ENCODE measurements at regions not wholly inside any gene's neighbourhood (a gene's known extent, or its start where the extent isn't known, plus 50 kb on each side); places are given as distances from the start of the nearest gene placed in this dataset.

- TF ChIP-seq, protein P1, sequence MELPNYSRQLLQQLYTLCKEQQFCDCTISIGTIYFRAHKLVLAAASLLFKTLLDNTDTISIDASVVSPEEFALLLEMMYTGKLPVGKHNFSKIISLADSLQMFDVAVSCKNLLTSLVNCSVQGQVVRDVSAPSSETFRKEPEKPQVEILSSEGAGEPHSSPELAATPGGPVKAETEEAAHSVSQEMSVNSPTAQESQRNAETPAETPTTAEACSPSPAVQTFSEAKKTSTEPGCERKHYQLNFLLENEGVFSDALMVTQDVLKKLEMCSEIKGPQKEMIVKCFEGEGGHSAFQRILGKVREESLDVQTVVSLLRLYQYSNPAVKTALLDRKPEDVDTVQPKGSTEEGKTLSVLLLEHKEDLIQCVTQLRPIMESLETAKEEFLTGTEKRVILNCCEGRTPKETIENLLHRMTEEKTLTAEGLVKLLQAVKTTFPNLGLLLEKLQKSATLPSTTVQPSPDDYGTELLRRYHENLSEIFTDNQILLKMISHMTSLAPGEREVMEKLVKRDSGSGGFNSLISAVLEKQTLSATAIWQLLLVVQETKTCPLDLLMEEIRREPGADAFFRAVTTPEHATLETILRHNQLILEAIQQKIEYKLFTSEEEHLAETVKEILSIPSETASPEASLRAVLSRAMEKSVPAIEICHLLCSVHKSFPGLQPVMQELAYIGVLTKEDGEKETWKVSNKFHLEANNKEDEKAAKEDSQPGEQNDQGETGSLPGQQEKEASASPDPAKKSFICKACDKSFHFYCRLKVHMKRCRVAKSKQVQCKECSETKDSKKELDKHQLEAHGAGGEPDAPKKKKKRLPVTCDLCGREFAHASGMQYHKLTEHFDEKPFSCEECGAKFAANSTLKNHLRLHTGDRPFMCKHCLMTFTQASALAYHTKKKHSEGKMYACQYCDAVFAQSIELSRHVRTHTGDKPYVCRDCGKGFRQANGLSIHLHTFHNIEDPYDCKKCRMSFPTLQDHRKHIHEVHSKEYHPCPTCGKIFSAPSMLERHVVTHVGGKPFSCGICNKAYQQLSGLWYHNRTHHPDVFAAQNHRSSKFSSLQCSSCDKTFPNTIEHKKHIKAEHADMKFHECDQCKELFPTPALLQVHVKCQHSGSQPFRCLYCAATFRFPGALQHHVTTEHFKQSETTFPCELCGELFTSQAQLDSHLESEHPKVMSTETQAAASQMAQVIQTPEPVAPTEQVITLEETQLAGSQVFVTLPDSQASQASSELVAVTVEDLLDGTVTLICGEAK (IDR thresholded peaks at IDR 0.05; ENCODE audit: borderline replicate concordance): no peak
- TF ChIP-seq SMAD5 (IDR thresholded peaks at IDR 0.05; ENCODE audit: low read depth): no peak
Measured at GRCh38 chr4:45566896-45567603, 556.8 kb downstream of the GABRG1 start (continued).

- H3K9ac ChIP-seq (ENCODE audit: control insufficient read depth, insufficient read depth, low read length): no peak overlapping the region
- POLR2A ChIA-PET: no interaction called here
- H3K79me2 ChIP-seq (ENCODE audit: control insufficient read depth, insufficient read depth, low read length): no peaks in the 10 kb centered on the region
- H3K27ac ChIP-seq (ENCODE audit: control insufficient read depth, insufficient read depth): no peak overlapping the region
- RAD21 ChIA-PET (ENCODE audit: unreplicated experiment): no interaction called here
- TF ChIP-seq RELA (IDR thresholded peaks at IDR 0.05; ENCODE audit: borderline replicate concordance, partially characterized antibody): no peak
- TF ChIP-seq, protein P2, sequence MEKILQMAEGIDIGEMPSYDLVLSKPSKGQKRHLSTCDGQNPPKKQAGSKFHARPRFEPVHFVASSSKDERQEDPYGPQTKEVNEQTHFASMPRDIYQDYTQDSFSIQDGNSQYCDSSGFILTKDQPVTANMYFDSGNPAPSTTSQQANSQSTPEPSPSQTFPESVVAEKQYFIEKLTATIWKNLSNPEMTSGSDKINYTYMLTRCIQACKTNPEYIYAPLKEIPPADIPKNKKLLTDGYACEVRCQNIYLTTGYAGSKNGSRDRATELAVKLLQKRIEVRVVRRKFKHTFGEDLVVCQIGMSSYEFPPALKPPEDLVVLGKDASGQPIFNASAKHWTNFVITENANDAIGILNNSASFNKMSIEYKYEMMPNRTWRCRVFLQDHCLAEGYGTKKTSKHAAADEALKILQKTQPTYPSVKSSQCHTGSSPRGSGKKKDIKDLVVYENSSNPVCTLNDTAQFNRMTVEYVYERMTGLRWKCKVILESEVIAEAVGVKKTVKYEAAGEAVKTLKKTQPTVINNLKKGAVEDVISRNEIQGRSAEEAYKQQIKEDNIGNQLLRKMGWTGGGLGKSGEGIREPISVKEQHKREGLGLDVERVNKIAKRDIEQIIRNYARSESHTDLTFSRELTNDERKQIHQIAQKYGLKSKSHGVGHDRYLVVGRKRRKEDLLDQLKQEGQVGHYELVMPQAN (conservative IDR thresholded peaks at IDR 0.05): no peak
- TF ChIP-seq PAX5 (IDR thresholded peaks at IDR 0.05; ENCODE audit: borderline replicate concordance, low read depth, low read length): no peak
- no peak for TF ChIP-seq JUND (IDR thresholded peaks at IDR 0.05; ENCODE audit: low read depth, low read length)
- TF ChIP-seq, protein P3, sequence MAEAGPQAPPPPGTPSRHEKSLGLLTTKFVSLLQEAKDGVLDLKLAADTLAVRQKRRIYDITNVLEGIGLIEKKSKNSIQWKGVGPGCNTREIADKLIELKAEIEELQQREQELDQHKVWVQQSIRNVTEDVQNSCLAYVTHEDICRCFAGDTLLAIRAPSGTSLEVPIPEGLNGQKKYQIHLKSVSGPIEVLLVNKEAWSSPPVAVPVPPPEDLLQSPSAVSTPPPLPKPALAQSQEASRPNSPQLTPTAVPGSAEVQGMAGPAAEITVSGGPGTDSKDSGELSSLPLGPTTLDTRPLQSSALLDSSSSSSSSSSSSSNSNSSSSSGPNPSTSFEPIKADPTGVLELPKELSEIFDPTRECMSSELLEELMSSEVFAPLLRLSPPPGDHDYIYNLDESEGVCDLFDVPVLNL (IDR thresholded peaks at IDR 0.05; ENCODE audit: low read depth, low read length): no peak
- BruUV-seq (replicated peaks): no TSS peak
- H4K20me1 ChIP-seq (ENCODE audit: control insufficient read depth, insufficient read depth): no peaks in the 10 kb centered on the region
- H3K36me3 ChIP-seq (ENCODE audit: control insufficient read depth in 2 of 2, insufficient read depth in 2 of 2, low read length in 1 of 2): no peaks in the 10 kb centered on the region
- no peak overlapping the region for H3K4me2 ChIP-seq (ENCODE audit: control insufficient read depth, insufficient read depth)
- no peak overlapping the region for H2AFZ ChIP-seq (ENCODE audit: control insufficient read depth, low read depth, low read length)
- no peak overlapping the region for H3K4me3 ChIP-seq
- intact Hi-C loops (cut with micrococcal nuclease; ENCODE audit: unreplicated experiment) (no loop called here), in situ Hi-C loops (cut with MboI) (no loop called here)
- 0% methylated on average over 1 of the region's 1 CpG for WGBS (ENCODE audit: insufficient coverage, insufficient replicate concordance, low lambda C conversion rate, missing lambda C conversion rate)
- DNase-seq (ENCODE audit: low read depth, low spot score) (no peak), FAIRE-seq (no peak), ATAC-seq (no peak)
- CTCF ChIA-PET: no interaction called here
- H3K9me3 ChIP-seq (replicated peaks; ENCODE audit: control insufficient read depth, insufficient read depth, low read length): no peaks in the 10 kb centered on the region
- H3K27me3 ChIP-seq (replicated peaks in 1 of 2; ENCODE audit: control insufficient read depth in 2 of 2, insufficient read depth in 2 of 2, low read length in 1 of 2): no peaks in the 10 kb centered on the region
- SMC1A ChIA-PET (ENCODE audit: uncharacterized antibody, unreplicated experiment): interaction anchor here (1.5 kb wide), 1 partner anchor 24 kb away, joined by 5 read pairs; no protein-coding TSS in a partner anchor
- H3K4me1 ChIP-seq (ENCODE audit: control insufficient read depth, insufficient read depth, low read length): no peaks in the 10 kb centered on the region
Measured at GRCh38 chr4:45554423-45554822, 569.4 kb downstream of the GABRG1 start.

Measured in GM12878 (cell line).